PC-9 (cell line): ENCODE measurements at regions not wholly inside any gene's neighbourhood (a gene's known extent, or its start where the extent isn't known, plus 50 kb on each side); places are given as distances from the start of the nearest gene placed in this dataset.

ENCODE experiments used
- BruUV-seq: library from RNA; stranded (reverse); fragments of 400-500 nt; replicated peaks from 2 replicates; lab custom pipeline; 2021; lab: Mats Ljungman, UMichigan
- CTCF ChIA-PET: fragments of 300-600 bp; sonication (Branson Sonifier 250); formaldehyde crosslinking; loops from one replicate; lab custom pipeline; 2022; ENCODE audit warnings: antibody characterized with exemption; lab: Charles Lee
- POLR2A ChIA-PET: fragments of 300-600 bp; sonication (Branson Sonifier 250); formaldehyde crosslinking; loops from one replicate; lab custom pipeline; 2022; ENCODE audit warnings: antibody characterized with exemption; ENCODE audit not compliant: unreplicated experiment; lab: Charles Lee
- DNase-seq, 2 experiments: peaks; one replicate each; pipeline versions ENCODE4 v3.0.0 to v3.0.0-alpha.2; 2015 to 2022; ENCODE audit warnings: mixed read lengths in 1 of 2
- H2AFZ ChIP-seq: fragments of 200-600 bp; sonication (generic); 2 replicates; pipeline ENCODE4 v1.8.1; 2017; ENCODE audit warnings: antibody characterized with exemption
- H3F3A ChIP-seq: fragments of 200-600 bp; sonication (generic); 2 replicates; pipeline ENCODE4 v1.8.1; 2017; ENCODE audit warnings: antibody characterized with exemption, mild to moderate bottlenecking, low read depth; ENCODE audit not compliant: insufficient read depth
- H3K27ac ChIP-seq: fragments of 200-600 bp; sonication (generic); 2 replicates; pipeline ENCODE4 v1.6.1; 2016; ENCODE audit warnings: mixed run types
- H3K27me3 ChIP-seq: fragments of 200-600 bp; sonication (generic); 2 replicates; pipeline ENCODE4 v1.6.1; 2016; ENCODE audit warnings: low read depth, mixed run types; ENCODE audit not compliant: insufficient read depth
- H3K36me3 ChIP-seq: fragments of 200-600 bp; sonication (generic); 2 replicates; pipeline ENCODE4 v1.6.1; 2016; ENCODE audit warnings: low read depth, mixed run types
- H3K4me1 ChIP-seq: fragments of 200-600 bp; sonication (generic); replicated peaks from 2 replicates; pipeline ENCODE4 v1.6.1; 2016; ENCODE audit warnings: mixed run types; ENCODE audit not compliant: insufficient read depth
- H3K4me2 ChIP-seq: fragments of 200-600 bp; sonication (generic); 2 replicates; pipeline ENCODE4 v1.6.1; 2017; ENCODE audit warnings: mixed run types
- H3K4me3 ChIP-seq: fragments of 200-600 bp; sonication (generic); 2 replicates; pipeline ENCODE4 v1.6.1; 2016; ENCODE audit warnings: mixed run types
- H3K79me2 ChIP-seq: fragments of 200-600 bp; sonication (generic); 2 replicates; pipeline ENCODE4 v1.6.1; 2017; ENCODE audit warnings: low read depth, mixed run types
- H3K9me2 ChIP-seq: fragments of 200-600 bp; sonication (generic); 2 replicates; pipeline ENCODE4 v1.8.1; 2017; ENCODE audit warnings: mild to moderate bottlenecking; ENCODE audit not compliant: insufficient read depth
- H3K9me3 ChIP-seq: fragments of 200-600 bp; sonication (generic); 2 replicates; pipeline ENCODE4 v1.8.1; 2016; ENCODE audit warnings: low read depth; ENCODE audit not compliant: insufficient read depth
- H4K20me1 ChIP-seq: fragments of 200-600 bp; sonication (generic); 2 replicates; pipeline ENCODE4 v1.8.1; 2017; ENCODE audit not compliant: insufficient read depth
- EZH2 ChIP-seq: fragments of 200-600 bp; sonication (generic); IDR thresholded peaks from 2 replicates; pipeline ENCODE4 v1.8.0; 2017; ENCODE audit warnings: antibody characterized with exemption, low read depth
- intact Hi-C: fragments of 100-400 bp; cut with micrococcal nuclease; formaldehyde crosslinking; loops from one replicate; pipeline ENCODE4 v1.10.0; 2022; ENCODE audit not compliant: unreplicated experiment
- TF ChIP-seq, protein P1 (sequence below): fragments of 200-600 bp; sonication (generic); conservative IDR thresholded peaks from 2 replicates; pipeline ENCODE4 v1.6.1; 2017; ENCODE audit warnings: mixed run types, antibody characterized with exemption, mild to moderate bottlenecking, moderate library complexity

DNA sequence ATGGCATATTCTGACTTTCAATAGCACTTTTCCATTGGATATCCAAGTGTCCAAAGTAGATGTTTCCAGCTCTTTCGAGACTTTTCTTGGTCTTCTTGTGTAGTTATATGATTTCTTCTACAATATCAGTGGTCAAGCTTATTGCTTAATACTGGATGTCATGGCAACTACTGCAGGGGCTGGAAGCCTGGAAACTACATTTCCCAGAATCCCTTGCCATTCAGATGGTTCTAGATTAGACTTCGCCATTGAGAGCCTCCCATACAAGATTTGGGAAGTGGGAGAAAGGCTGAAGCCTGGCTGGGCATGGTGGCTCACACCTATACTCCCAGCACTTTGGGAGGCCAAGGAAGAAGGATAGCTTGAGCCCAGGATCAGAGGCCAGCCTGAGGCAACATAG, 153.6 kb downstream of the C16orf95 start:
- no peak overlapping the region for H3K27ac ChIP-seq
- intact Hi-C loops: no loop called here
- peaks cover 12% of the 10 kb centered on the region for H3K27me3 ChIP-seq
- TF ChIP-seq EZH2: no peak
- TF ChIP-seq, protein P1, sequence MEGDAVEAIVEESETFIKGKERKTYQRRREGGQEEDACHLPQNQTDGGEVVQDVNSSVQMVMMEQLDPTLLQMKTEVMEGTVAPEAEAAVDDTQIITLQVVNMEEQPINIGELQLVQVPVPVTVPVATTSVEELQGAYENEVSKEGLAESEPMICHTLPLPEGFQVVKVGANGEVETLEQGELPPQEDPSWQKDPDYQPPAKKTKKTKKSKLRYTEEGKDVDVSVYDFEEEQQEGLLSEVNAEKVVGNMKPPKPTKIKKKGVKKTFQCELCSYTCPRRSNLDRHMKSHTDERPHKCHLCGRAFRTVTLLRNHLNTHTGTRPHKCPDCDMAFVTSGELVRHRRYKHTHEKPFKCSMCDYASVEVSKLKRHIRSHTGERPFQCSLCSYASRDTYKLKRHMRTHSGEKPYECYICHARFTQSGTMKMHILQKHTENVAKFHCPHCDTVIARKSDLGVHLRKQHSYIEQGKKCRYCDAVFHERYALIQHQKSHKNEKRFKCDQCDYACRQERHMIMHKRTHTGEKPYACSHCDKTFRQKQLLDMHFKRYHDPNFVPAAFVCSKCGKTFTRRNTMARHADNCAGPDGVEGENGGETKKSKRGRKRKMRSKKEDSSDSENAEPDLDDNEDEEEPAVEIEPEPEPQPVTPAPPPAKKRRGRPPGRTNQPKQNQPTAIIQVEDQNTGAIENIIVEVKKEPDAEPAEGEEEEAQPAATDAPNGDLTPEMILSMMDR: no peak
- H3F3A ChIP-seq: peaks cover 5% of the 10 kb centered on the region; the same call in 1 of the 2 replicates
- DNase-seq: no peak
- no TSS peak for BruUV-seq
- no peak overlapping the region for H3K4me3 ChIP-seq
- CTCF ChIA-PET: no interaction called here
- H3K4me1 ChIP-seq: peaks cover 22% of the 10 kb centered on the region
- H3K79me2 ChIP-seq: no peaks in the 10 kb centered on the region
- no peaks in the 10 kb centered on the region for H3K36me3 ChIP-seq
- no peak overlapping the region for H3K4me2 ChIP-seq
- H3K9me2 ChIP-seq: no peaks in the 10 kb centered on the region
- POLR2A ChIA-PET: no interaction called here
- H2AFZ ChIP-seq: no peak overlapping the region
- H3K9me3 ChIP-seq: no peaks in the 10 kb centered on the region
- H4K20me1 ChIP-seq: no peaks in the 10 kb centered on the region

DNA sequence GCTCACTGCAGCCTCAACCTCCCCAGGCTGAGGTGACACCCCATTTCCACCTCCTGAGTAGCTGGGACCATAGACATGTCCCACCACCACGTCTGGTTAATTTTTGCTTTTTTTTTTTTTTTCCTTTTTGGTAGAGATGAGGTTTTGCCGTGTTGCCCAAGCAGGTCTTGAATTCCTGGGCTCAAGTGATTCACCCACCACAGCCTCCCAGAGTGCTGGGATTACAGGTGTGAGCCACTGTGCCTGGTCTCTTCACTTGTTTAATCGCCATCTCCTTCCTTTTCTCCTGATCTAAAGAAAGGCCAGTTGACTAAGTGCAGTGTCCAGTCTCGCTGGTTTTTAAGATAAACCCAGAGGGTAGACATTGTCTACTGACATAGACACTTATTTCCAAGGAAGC, 152.0 kb downstream of the C16orf95 start:
- CTCF ChIA-PET: no interaction called here
- POLR2A ChIA-PET: interaction anchor here (0.7 kb wide), 1 partner anchor 223 kb away, joined by 10 read pairs; no protein-coding TSS in a partner anchor
- intact Hi-C loops: no loop called here

DNA sequence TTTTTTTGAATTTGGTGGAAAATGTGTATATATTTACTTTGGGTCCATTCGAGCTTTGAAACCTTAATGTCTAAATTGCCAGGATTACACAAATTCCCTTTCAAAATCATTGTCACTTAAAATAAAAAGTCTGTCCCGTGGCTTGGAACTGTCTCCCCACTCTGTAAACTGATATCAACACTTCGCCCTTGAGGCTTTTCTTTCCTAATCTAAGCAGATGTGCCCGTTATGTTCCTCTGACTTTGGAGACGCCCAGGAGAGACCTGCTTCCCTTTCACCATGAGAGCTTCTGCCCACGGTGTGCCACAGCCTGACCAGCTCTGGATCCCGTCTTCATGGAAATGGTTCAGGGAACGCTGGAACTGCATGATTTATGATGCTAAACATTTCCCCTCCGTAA, 151.3 kb downstream of the C16orf95 start:
- POLR2A ChIA-PET: no interaction called here
- TF ChIP-seq, protein P1: no peak
- no peak for TF ChIP-seq EZH2
- no peak overlapping the region for H3K27ac ChIP-seq
- H3K9me3 ChIP-seq: no peaks in the 10 kb centered on the region
- H2AFZ ChIP-seq: no peak overlapping the region
- H3K4me1 ChIP-seq: peaks cover 13% of the 10 kb centered on the region; the same call in 1 of the 2 replicates
- BruUV-seq: no TSS peak
- H3K27me3 ChIP-seq: peaks cover 10% of the 10 kb centered on the region
- H3K9me2 ChIP-seq: no peaks in the 10 kb centered on the region
- CTCF ChIA-PET: no interaction called here
- no peak overlapping the region for H3K4me3 ChIP-seq
- H3K79me2 ChIP-seq: no peaks in the 10 kb centered on the region
- DNase-seq: no peak
- H3K4me2 ChIP-seq: no peak overlapping the region
- intact Hi-C loops: no loop called here
- H3K36me3 ChIP-seq: no peaks in the 10 kb centered on the region
- H4K20me1 ChIP-seq: no peaks in the 10 kb centered on the region
- H3F3A ChIP-seq: peaks cover 5% of the 10 kb centered on the region; the same call in 1 of the 2 replicates

More for the DNA sequence above, 152.0 kb downstream of the C16orf95 start:
- Histone ChIP-seq H3K79me2 (no peaks in the 10 kb centered on the region), H3K4me1 (peaks cover 21% of the 10 kb centered on the region), H3K4me3 (no peak overlapping the region), H3K9me3 (no peaks in the 10 kb centered on the region), H2AFZ (no peak overlapping the region), H3K4me2 (peak overlapping the region; percentile 48), H3F3A (peaks cover 5% of the 10 kb centered on the region; the same call in 1 of the 2 replicates), H3K9me2 (no peaks in the 10 kb centered on the region), H4K20me1 (no peaks in the 10 kb centered on the region), H3K27ac (no peak overlapping the region), H3K36me3 (no peaks in the 10 kb centered on the region), H3K27me3 (peaks cover 12% of the 10 kb centered on the region)
- BruUV-seq: no TSS peak
- peak in 1 of 2 experiments; percentile 41 for DNase-seq
- no peak for TF ChIP-seq EZH2
- TF ChIP-seq, protein P1: no peak
